Stimulated activated CD4-positive, alpha-beta T cell treated with anti-CD3 and anti-CD28 coated beads, Interleukin-1b, Interleukin-23, amount 100 ng/mL, for 1 hour (primary cell): ENCODE measurements at regions not wholly inside any gene's neighbourhood (a gene's known extent, or its start where the extent isn't known, plus 50 kb on each side); places are given as distances from the start of the nearest gene placed in this dataset.
"Not testable (repeated sequence)": the region's sequence is repeated elsewhere in the genome, so short reads cannot be mapped to it uniquely, and the experiment has no call there.

Experiments
- DNase-seq, 2 donors: peaks; one replicate each; pipeline ENCODE4 v3.0.0-alpha.2; 2020; ENCODE audit warnings: low read depth in 2 of 2

- DNase-seq: no peak
Measured at GRCh38 chr17:5898406-5898805, 171.8 kb upstream of the WSCD1 start.

GRCh38 chr17:5899496-5900195 is 170.5 kb upstream of the WSCD1 start:
- no peak for DNase-seq

GRCh38 chr17:5901731-5902130 is 168.4 kb upstream of the WSCD1 start:
- no peak for DNase-seq

GRCh38 chr17:5902181-5903140 is 167.7 kb upstream of the WSCD1 start:
- no peak for DNase-seq

- DNase-seq: no peak
Measured at GRCh38 chr17:5911919-5912318, 158.3 kb upstream of the WSCD1 start.

GRCh38 chr17:5913032-5913531 is 157.1 kb upstream of the WSCD1 start:
- DNase-seq: no peak

GRCh38 chr17:5913641-5914040 is 156.5 kb upstream of the WSCD1 start:
- DNase-seq: no peak

- no peak for DNase-seq
Measured at GRCh38 chr17:5915337-5915736, 154.8 kb upstream of the WSCD1 start.

- DNase-seq: no peak
Measured at GRCh38 chr17:5919089-5919488, 151.1 kb upstream of the WSCD1 start.

GRCh38 chr17:5921512-5922282 is 148.5 kb upstream of the WSCD1 start:
- no peak for DNase-seq

- no peak for DNase-seq
Measured at GRCh38 chr17:5922476-5922875, 147.7 kb upstream of the WSCD1 start.

GRCh38 chr17:5929721-5930120 is 140.5 kb upstream of the WSCD1 start:
- no peak for DNase-seq

- DNase-seq: not testable (repeated sequence)
Measured at GRCh38 chr17:5930555-5930954, 139.6 kb upstream of the WSCD1 start.

GRCh38 chr17:5931616-5932015 is 138.6 kb upstream of the WSCD1 start:
- no peak for DNase-seq

GRCh38 chr17:5933430-5933829 is 136.7 kb upstream of the WSCD1 start:
- no peak for DNase-seq

- DNase-seq: no peak
Measured at GRCh38 chr17:5941258-5941657, 128.9 kb upstream of the WSCD1 start.

GRCh38 chr17:5942687-5943086 is 127.5 kb upstream of the WSCD1 start:
- DNase-seq: no peak

GRCh38 chr17:5943232-5943631 is 126.9 kb upstream of the WSCD1 start:
- DNase-seq: no peak

- DNase-seq: no peak
Measured at GRCh38 chr17:5943982-5944381, 126.2 kb upstream of the WSCD1 start.

GRCh38 chr17:5947701-5948180 is 122.4 kb upstream of the WSCD1 start:
- DNase-seq: no peak

- no peak for DNase-seq
Measured at GRCh38 chr17:5948811-5949210, 121.4 kb upstream of the WSCD1 start.

GRCh38 chr17:5950878-5951277 is 119.3 kb upstream of the WSCD1 start:
- no peak for DNase-seq
